Body of pancreas (tissue), 4 donors: ENCODE measurements at regions not wholly inside any gene's neighbourhood (a gene's known extent, or its start where the extent isn't known, plus 50 kb on each side); places are given as distances from the start of the nearest gene placed in this dataset.
"Not testable (repeated sequence)": the region's sequence is repeated elsewhere in the genome, so short reads cannot be mapped to it uniquely, and the experiment has no call there.

Source experiments
- ATAC-seq: fragments of 150-250 bp; one replicate; pipeline ENCODE4 v1.9.1; 2016
- DNase-seq, 4 donors: peaks; one replicate each; pipeline ENCODE4 v3.0.0-alpha.2; 2019
- H3K27ac ChIP-seq, 4 donors: fragments of 200-600 bp; sonication (generic); 1 replicate in 3 of 4; 2 replicates in 1 of 4; pipeline versions ENCODE4 v1.5.1 to v1.6.1; 2016 to 2019; ENCODE audit warnings: mild to moderate bottlenecking in 1 of 4, mixed read lengths in 1 of 4, moderate library complexity in 1 of 4
- H3K27me3 ChIP-seq, 2 donors: fragments of 200-600 bp; sonication (generic); one replicate each; pipeline ENCODE4 v1.6.0; 2016; ENCODE audit warnings: mild to moderate bottlenecking in 1 of 2
- H3K36me3 ChIP-seq, 2 donors: fragments of 200-600 bp; sonication (generic); replicated peaks in 1 of 2; 2 replicates each; pipeline ENCODE4 v1.5.1; 2016; ENCODE audit warnings: low read depth in 2 of 2; ENCODE audit not compliant: insufficient read depth in 1 of 2
- H3K4me1 ChIP-seq: fragments of 200-600 bp; sonication (generic); one replicate; pipeline ENCODE4 v1.6.0; 2016
- H3K4me3 ChIP-seq, 2 donors: fragments of 200-600 bp; sonication (generic); 1 replicate in 1 of 2; 2 replicates in 1 of 2; pipeline ENCODE4 v1.5.1; 2016 to 2019
- H3K9me3 ChIP-seq, 3 donors: fragments of 200-600 bp; sonication (generic); 1 replicate in 2 of 3; 2 replicates in 1 of 3; pipeline ENCODE4 v1.5.1; 2016
- POLR2A ChIP-seq, 3 donors: fragments of 450-650 bp; IDR thresholded peaks; one replicate each; pipeline ENCODE4 v1.6.1; 2016; ENCODE audit warnings: antibody characterized with exemption in 3 of 3, mild to moderate bottlenecking in 2 of 3
- WGBS, 2 donors: methylation state at CpG; one replicate each; pipeline ENCODE4 v1.1.5; 2017; 5-methylcytosine and 5-hydroxymethylcytosine counted together
- intact Hi-C: fragments of 100-400 bp; cut with DNase I; formaldehyde crosslinking; loops from one replicate; pipeline ENCODE4 v1.15.1; 2023
- TF ChIP-seq, protein P1 (sequence below), 7 experiments: fragments of 450-650 bp in 4 of 7; fragments of 200-600 bp in 3 of 7; sonication (generic) in 3 of 7; IDR thresholded peaks; one replicate each; pipeline ENCODE4 v1.5.1; 2016 to 2019; ENCODE audit warnings: antibody characterized with exemption in 7 of 7

DNA sequence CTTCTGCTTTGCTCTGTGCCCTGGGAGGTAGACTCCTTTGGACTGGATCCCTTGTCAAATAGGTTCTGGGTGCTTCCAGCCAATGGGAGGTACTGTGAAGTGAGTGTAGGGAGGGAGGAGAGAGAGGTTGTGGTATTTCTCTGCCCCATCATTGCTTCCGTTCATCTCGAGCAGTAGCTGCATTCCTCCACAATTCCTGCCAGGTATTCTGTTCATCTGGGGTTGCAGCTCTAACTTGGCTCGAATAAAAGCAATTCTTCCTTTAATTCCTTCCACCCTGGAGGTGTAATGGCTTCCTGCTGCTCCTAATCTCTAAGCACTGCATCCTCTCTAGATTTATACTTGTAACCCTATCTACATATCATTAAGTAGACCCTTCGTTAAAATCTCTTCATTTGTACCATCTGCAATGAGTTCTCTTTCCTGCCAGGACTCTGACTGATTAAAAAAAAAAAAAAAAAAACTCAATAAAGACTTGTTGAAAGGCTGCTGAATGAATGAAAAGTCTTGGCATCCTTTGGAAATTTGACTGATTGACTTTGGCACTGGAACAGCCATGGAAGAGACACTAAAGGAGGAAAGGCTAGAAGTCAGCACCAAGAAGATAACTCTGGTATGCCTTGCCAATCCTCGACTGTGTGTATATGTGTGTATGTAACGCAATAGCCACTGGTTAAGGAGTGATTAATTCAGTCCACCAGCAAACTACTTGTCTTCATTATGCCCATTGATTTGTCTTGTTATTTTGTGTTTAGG is 616.9 kb upstream of the SOX9 start:
- H3K9me3 ChIP-seq: no peaks in the 10 kb centered on the region
- WGBS, 2 donors: 57 to 60% methylated on average over 6 of the region's 6 CpGs
- TF ChIP-seq POLR2A (IDR thresholded peaks at IDR 0.05): no peak
- TF ChIP-seq, protein P1, sequence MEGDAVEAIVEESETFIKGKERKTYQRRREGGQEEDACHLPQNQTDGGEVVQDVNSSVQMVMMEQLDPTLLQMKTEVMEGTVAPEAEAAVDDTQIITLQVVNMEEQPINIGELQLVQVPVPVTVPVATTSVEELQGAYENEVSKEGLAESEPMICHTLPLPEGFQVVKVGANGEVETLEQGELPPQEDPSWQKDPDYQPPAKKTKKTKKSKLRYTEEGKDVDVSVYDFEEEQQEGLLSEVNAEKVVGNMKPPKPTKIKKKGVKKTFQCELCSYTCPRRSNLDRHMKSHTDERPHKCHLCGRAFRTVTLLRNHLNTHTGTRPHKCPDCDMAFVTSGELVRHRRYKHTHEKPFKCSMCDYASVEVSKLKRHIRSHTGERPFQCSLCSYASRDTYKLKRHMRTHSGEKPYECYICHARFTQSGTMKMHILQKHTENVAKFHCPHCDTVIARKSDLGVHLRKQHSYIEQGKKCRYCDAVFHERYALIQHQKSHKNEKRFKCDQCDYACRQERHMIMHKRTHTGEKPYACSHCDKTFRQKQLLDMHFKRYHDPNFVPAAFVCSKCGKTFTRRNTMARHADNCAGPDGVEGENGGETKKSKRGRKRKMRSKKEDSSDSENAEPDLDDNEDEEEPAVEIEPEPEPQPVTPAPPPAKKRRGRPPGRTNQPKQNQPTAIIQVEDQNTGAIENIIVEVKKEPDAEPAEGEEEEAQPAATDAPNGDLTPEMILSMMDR (IDR thresholded peaks at IDR 0.05): no peak

DNA sequence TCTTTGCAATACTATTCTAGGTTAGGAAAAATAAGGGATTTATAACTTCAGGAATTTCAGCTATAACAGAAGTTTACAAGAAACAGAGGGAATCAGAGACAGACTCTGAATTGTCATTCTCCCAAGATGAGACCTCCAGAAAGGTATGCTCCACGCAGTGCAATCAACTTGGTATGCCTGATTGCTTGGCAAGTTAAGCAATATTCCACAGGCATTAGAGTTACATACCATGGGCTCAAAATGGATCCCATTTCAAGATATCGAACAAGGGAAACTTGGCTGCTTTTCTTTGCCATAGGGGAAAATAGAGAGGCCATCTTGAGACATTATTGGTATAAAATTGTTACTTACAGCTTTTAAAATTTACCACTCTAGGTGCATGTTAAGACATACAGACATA is 615.6 kb upstream of the SOX9 start:
- Histone ChIP-seq H3K4me1 (no peaks in the 10 kb centered on the region), H3K4me3 (no peak overlapping the region), H3K9me3 (no peaks in the 10 kb centered on the region), H3K27ac (no peak overlapping the region), H3K36me3 (no peaks in the 10 kb centered on the region), H3K27me3 (no peaks in the 10 kb centered on the region)
- intact Hi-C loops: no loop called here
- 81 to 88% methylated on average over 2 of the region's 2 CpGs for whole genome bisulfite sequencing, 2 donors
- no peak for DNase-seq
- no peak for ATAC-seq
- TF ChIP-seq, protein P1 (IDR thresholded peaks at IDR 0.05): no peak
- TF ChIP-seq POLR2A (IDR thresholded peaks at IDR 0.05): no peak

More for the DNA sequence above, 616.9 kb upstream of the SOX9 start:
- no peaks in the 10 kb centered on the region for H3K27me3 ChIP-seq
- DNase-seq: no peak
- H3K4me3 ChIP-seq: no peak overlapping the region
- no peak for ATAC-seq
- H3K36me3 ChIP-seq: no peaks in the 10 kb centered on the region
- no peak overlapping the region for H3K27ac ChIP-seq
- intact Hi-C loops: no loop called here
- H3K4me1 ChIP-seq: no peaks in the 10 kb centered on the region

DNA sequence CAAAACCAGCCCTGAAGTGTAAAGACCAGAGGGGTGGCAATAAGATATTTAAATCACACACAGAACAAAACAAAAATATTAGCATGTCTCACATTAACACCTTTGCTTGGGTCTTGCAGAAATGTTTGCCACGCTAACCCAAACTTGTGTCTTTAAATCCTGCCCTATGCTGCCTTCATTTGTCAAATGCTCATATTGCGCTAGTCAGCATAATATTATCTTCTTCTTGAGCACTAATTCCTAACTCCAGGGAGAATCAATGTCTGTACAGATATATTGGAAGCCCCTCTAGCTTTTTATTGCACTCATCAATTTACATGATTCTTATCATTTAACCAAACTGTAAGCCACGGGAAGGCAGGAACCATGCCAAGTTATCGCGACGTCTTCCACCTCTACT is 614.8 kb upstream of the SOX9 start:
- Histone ChIP-seq H3K27ac (no peak overlapping the region), H3K36me3 (no peaks in the 10 kb centered on the region), H3K4me3 (no peak overlapping the region), H3K27me3 (no peaks in the 10 kb centered on the region), H3K9me3 (no peaks in the 10 kb centered on the region), H3K4me1 (no peaks in the 10 kb centered on the region)
- WGBS, 2 donors: 75% methylated on average over 6 of the region's 6 CpGs
- no peak for ATAC-seq
- TF ChIP-seq, protein P1 (IDR thresholded peaks at IDR 0.05): no peak
- no peak for TF ChIP-seq POLR2A (IDR thresholded peaks at IDR 0.05)
- intact Hi-C loops: no loop called here
- DNase-seq: no peak

DNA sequence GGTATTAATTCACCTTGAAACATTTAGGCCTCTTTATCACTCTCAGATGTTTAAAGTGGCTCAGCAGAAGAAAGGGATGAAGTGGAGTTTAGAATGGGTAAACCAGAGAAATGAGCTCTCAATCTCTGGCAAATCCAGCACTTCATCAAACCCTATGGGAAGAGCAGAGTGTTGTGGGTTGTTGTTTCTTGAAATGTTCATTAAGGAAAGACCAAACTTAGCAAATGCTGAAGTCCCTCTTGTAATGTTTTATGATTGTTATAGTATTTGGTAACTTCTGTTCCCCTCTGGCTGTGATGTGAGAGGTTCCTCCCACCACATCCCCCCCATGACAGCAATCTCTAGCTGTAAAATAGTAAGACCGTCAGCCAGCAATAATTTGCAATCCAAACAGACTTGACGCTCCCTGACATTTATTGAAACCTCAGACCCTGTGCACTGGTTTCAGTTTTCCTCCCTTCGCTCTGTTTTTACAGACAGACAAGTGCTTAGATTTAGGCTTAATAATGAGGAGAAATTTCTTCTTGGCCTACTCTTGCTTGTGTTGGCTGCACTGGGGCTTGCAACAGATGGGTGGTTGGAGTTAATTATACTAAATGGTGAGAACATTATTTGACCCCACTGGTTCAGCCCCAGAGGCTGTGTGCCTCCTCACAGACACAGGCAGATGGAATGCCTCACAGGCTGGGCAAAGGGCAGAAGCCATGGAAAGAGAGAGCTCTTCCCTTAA is 609.4 kb upstream of the SOX9 start:
- no peaks in the 10 kb centered on the region for H3K9me3 ChIP-seq
- TF ChIP-seq, protein P1 (IDR thresholded peaks at IDR 0.05): no peak
- TF ChIP-seq POLR2A (IDR thresholded peaks at IDR 0.05): no peak
- H3K4me1 ChIP-seq: no peaks in the 10 kb centered on the region
- ATAC-seq (no peak), DNase-seq (no peak)
- H3K36me3 ChIP-seq: no peaks in the 10 kb centered on the region
- no peak overlapping the region for H3K27ac ChIP-seq
- H3K27me3 ChIP-seq: no peaks in the 10 kb centered on the region
- 86 to 94% methylated on average over 3 of the region's 3 CpGs for WGBS, 2 donors
- H3K4me3 ChIP-seq: no peak overlapping the region
- intact Hi-C loops: no loop called here

DNA sequence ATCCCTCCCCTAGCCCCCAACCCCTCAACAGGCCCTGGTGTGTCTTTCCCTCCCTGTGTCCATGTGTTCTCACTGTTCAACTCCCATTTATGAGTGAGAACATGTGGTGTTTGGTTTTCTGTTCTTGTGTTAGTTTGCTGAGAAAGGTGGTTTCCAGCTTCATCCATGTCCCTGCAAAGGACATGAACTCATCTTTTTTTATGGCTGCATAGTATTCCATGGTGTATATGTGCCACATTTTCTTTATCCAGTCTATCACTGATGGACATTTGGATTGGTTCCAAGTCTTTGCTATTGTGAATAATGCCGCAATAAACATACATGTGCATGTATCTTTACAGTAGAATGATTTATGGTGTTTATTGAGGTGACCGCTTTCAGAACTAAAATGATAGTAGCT is 607.1 kb upstream of the SOX9 start:
- H3K4me3 ChIP-seq, DNase-seq, H3K27me3 ChIP-seq, H3K36me3 ChIP-seq, H3K27ac ChIP-seq, ATAC-seq, H3K4me1 ChIP-seq, H3K9me3 ChIP-seq, intact Hi-C loops: not testable (repeated sequence)
- 92 to 93% methylated on average over 2 of the region's 2 CpGs for WGBS, 2 donors
